ENCODE measurements at regions not wholly inside any gene's neighbourhood (a gene's known extent, or its start where the extent isn't known, plus 50 kb on each side); places are given as distances from the start of the nearest gene placed in this dataset.

DNA sequence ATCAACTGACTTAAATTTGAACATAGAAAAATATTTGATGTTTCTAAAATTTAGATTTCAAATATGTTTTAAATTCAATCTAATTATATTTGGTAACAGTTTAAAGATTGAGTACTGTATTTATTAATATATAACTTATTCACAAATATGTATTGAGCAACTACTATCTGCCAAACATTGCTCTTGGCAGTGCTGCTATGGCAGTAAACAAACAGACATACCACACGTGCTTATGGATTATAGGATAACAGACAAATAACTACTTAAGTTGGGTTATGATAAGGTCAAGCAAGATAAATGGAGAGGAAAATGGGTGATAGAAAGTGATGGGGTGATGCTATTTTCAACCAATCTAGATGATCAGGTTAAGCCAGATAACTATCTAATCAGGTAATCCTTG, 538.1 kb downstream of the C12orf50 start:
- no peaks in the 10 kb centered on the region for H4K20me1 ChIP-seq (ENCODE audit: control insufficient read depth, insufficient read depth, low read depth, low read length)

DNA sequence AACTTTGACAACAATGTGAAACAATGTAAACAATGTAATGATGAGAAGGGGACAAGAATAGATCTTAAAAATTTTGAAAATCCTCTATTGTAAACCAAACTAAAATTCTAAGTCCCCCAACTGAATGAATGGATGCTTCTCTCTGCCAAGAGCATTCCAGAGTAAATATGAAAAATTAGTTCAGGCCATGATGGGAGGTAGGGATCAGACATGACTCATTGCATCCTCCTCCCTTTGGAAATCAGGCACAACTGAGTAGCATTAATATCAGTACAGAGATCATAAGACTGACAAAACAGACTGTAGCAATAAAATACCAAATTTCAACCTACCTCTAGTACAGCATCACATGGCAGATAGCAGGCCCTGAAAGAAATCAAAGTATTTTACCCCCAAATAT, 559.9 kb downstream of the C12orf50 start:
- Histone ChIP-seq H3K4me2 (ENCODE audit: low read length) (no peak overlapping the region), H3K9me3 (ENCODE audit: control insufficient read depth, insufficient read depth, low read length) (no peaks in the 10 kb centered on the region), H3K79me2 (ENCODE audit: control insufficient read depth, low read length) (no peaks in the 10 kb centered on the region), H3K36me3 (ENCODE audit: control insufficient read depth, low read length) (no peaks in the 10 kb centered on the region), H3F3A (ENCODE audit: control insufficient read depth, insufficient read depth) (no peaks in the 10 kb centered on the region), H3K9me2 (replicated peaks; ENCODE audit: control insufficient read depth, low read length) (no peaks in the 10 kb centered on the region), H3K27ac (ENCODE audit: low read depth, low read length) (no peak overlapping the region), H3K4me1 (ENCODE audit: control insufficient read depth, low read length) (no peaks in the 10 kb centered on the region), H3K4me3 (ENCODE audit: low read length) (no peak overlapping the region), H3K27me3 (ENCODE audit: control insufficient read depth, low read length) (no peaks in the 10 kb centered on the region), H4K20me1 (ENCODE audit: control insufficient read depth, insufficient read depth, low read depth, low read length) (no peaks in the 10 kb centered on the region)
- TF ChIP-seq EZH2phosphoT487 (IDR thresholded peaks at IDR 0.05; ENCODE audit: borderline replicate concordance, low read length), result no peak
- TF ChIP-seq, protein P1, sequence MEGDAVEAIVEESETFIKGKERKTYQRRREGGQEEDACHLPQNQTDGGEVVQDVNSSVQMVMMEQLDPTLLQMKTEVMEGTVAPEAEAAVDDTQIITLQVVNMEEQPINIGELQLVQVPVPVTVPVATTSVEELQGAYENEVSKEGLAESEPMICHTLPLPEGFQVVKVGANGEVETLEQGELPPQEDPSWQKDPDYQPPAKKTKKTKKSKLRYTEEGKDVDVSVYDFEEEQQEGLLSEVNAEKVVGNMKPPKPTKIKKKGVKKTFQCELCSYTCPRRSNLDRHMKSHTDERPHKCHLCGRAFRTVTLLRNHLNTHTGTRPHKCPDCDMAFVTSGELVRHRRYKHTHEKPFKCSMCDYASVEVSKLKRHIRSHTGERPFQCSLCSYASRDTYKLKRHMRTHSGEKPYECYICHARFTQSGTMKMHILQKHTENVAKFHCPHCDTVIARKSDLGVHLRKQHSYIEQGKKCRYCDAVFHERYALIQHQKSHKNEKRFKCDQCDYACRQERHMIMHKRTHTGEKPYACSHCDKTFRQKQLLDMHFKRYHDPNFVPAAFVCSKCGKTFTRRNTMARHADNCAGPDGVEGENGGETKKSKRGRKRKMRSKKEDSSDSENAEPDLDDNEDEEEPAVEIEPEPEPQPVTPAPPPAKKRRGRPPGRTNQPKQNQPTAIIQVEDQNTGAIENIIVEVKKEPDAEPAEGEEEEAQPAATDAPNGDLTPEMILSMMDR (IDR thresholded peaks at IDR 0.05; ENCODE audit: low read depth, low read length, poor library complexity, severe bottlenecking), result no peak

More for the DNA sequence above, 538.1 kb downstream of the C12orf50 start:
- H3K4me3 ChIP-seq (ENCODE audit: low read length), result no peak overlapping the region
- H3K9me3 ChIP-seq (ENCODE audit: control insufficient read depth, insufficient read depth, low read length), result no peaks in the 10 kb centered on the region; the same call in 1 of the 2 replicates
- H3K36me3 ChIP-seq (ENCODE audit: control insufficient read depth, low read length), result no peaks in the 10 kb centered on the region
- H3K79me2 ChIP-seq (ENCODE audit: control insufficient read depth, low read length), result no peaks in the 10 kb centered on the region
- no peaks in the 10 kb centered on the region for H3K27me3 ChIP-seq (ENCODE audit: control insufficient read depth, low read length)
- no peaks in the 10 kb centered on the region for H3K4me1 ChIP-seq (ENCODE audit: control insufficient read depth, low read length)
- H3K4me2 ChIP-seq (ENCODE audit: low read length), result no peak overlapping the region
- H3K27ac ChIP-seq (ENCODE audit: low read depth, low read length), result no peak overlapping the region
- TF ChIP-seq EZH2phosphoT487 (IDR thresholded peaks at IDR 0.05; ENCODE audit: borderline replicate concordance, low read length), result no peak
- TF ChIP-seq, protein P1 (IDR thresholded peaks at IDR 0.05; ENCODE audit: low read depth, low read length, poor library complexity, severe bottlenecking), result no peak
- H3K9me2 ChIP-seq (replicated peaks; ENCODE audit: control insufficient read depth, low read length), result no peaks in the 10 kb centered on the region
- H3F3A ChIP-seq (ENCODE audit: control insufficient read depth, insufficient read depth), result no peaks in the 10 kb centered on the region

DNA sequence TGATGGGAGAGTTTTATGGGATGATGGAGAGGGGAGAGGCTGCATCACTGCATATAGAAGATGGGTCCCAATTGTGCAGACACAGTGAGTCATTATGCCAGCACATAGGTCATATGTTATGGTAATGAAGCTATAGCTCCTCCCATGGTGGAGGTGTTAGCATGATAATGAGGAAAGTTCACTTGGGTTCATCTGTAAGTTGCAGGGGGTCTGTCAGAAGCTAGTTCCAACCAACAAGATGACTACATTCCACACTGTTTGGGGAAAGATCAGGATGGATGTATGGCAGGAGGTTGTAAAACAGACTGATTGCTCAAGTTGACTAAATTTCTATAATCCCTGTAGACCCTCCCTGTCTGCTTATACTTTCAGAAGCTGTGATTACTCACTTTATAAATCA, 561.3 kb downstream of the C12orf50 start:
- Histone ChIP-seq H3K36me3 (ENCODE audit: control insufficient read depth, low read length) (no peaks in the 10 kb centered on the region), H3K4me1 (ENCODE audit: control insufficient read depth, low read length) (no peaks in the 10 kb centered on the region), H3K9me2 (replicated peaks; ENCODE audit: control insufficient read depth, low read length) (no peaks in the 10 kb centered on the region), H3K27me3 (ENCODE audit: control insufficient read depth, low read length) (no peaks in the 10 kb centered on the region), H3K4me2 (ENCODE audit: low read length) (no peak overlapping the region), H3K79me2 (ENCODE audit: control insufficient read depth, low read length) (no peaks in the 10 kb centered on the region), H3F3A (ENCODE audit: control insufficient read depth, insufficient read depth) (no peaks in the 10 kb centered on the region), H3K27ac (ENCODE audit: low read depth, low read length) (no peak overlapping the region), H4K20me1 (ENCODE audit: control insufficient read depth, insufficient read depth, low read depth, low read length) (no peaks in the 10 kb centered on the region), H3K9me3 (ENCODE audit: control insufficient read depth, insufficient read depth, low read length) (no peaks in the 10 kb centered on the region), H3K4me3 (ENCODE audit: low read length) (no peak overlapping the region)
- no peak for TF ChIP-seq EZH2phosphoT487 (IDR thresholded peaks at IDR 0.05; ENCODE audit: borderline replicate concordance, low read length)
- TF ChIP-seq, protein P1 (IDR thresholded peaks at IDR 0.05; ENCODE audit: low read depth, low read length, poor library complexity, severe bottlenecking), result no peak

DNA sequence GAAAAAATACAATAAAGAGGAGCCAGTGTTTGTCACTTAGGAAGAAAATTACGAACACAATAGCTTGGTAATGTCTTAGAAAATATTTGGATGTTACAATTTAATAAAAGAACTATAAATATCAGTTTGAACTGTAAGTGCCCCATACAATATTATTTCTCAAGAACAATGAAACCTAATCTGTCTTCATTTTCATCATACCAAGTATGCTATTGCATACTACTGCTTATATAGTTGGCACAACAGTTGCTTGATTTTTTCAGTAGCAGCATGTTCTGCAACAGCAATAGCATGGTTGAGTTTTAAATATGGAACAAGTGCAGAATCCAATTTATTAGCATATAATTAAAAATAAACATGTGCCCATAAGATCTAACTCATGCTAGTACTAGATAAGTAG, 564.6 kb downstream of the C12orf50 start:
- TF ChIP-seq, protein P1 (IDR thresholded peaks at IDR 0.05; ENCODE audit: low read depth, low read length, poor library complexity, severe bottlenecking), result no peak
- no peak for TF ChIP-seq EZH2phosphoT487 (IDR thresholded peaks at IDR 0.05; ENCODE audit: borderline replicate concordance, low read length)
- Histone ChIP-seq H3K27me3 (ENCODE audit: control insufficient read depth, low read length) (no peaks in the 10 kb centered on the region), H3K79me2 (ENCODE audit: control insufficient read depth, low read length) (no peaks in the 10 kb centered on the region), H3F3A (ENCODE audit: control insufficient read depth, insufficient read depth) (no peaks in the 10 kb centered on the region), H4K20me1 (ENCODE audit: control insufficient read depth, insufficient read depth, low read depth, low read length) (no peaks in the 10 kb centered on the region), H3K36me3 (ENCODE audit: control insufficient read depth, low read length) (no peaks in the 10 kb centered on the region), H3K4me3 (ENCODE audit: low read length) (no peak overlapping the region), H3K9me2 (replicated peaks; ENCODE audit: control insufficient read depth, low read length) (no peaks in the 10 kb centered on the region), H3K4me1 (ENCODE audit: control insufficient read depth, low read length) (no peaks in the 10 kb centered on the region), H3K9me3 (ENCODE audit: control insufficient read depth, insufficient read depth, low read length) (no peaks in the 10 kb centered on the region), H3K4me2 (ENCODE audit: low read length) (no peak overlapping the region), H3K27ac (ENCODE audit: low read depth, low read length) (no peak overlapping the region)

Measured in DOHH2 (cell line).